ENCODE measurements at regions not wholly inside any gene's neighbourhood (a gene's known extent, or its start where the extent isn't known, plus 50 kb on each side); places are given as distances from the start of the nearest gene placed in this dataset.

DNA sequence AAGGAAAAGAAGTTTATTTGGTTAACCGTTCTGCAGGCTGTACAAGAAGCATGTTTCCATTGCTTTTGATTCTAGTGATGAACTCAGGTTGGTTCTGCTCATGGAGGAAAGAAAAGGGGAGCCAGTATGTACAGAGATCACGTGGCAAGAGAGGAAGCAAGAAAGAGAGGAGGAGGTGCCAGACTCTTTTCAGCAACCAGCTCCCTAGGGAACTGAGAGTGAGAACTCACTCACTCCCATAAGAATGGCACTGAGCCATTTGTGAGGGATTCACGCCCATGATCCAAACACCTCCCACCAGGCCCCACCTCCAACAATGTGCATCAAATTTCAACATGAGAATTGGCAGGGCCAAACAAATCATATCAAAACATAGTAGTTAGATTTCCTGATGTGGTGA lies 649.1 kb downstream of the EPM2A start:
- TF ChIP-seq USF1 (IDR thresholded peaks at IDR 0.05), result peak; percentile 75
- 0 out of 2 replicates have a peak, but pooled peaks have one; percentile 10 for TF ChIP-seq NFIC (IDR thresholded peaks at IDR 0.05)
- TF ChIP-seq REST (IDR thresholded peaks at IDR 0.05; ENCODE audit: low read depth), result no peak

DNA sequence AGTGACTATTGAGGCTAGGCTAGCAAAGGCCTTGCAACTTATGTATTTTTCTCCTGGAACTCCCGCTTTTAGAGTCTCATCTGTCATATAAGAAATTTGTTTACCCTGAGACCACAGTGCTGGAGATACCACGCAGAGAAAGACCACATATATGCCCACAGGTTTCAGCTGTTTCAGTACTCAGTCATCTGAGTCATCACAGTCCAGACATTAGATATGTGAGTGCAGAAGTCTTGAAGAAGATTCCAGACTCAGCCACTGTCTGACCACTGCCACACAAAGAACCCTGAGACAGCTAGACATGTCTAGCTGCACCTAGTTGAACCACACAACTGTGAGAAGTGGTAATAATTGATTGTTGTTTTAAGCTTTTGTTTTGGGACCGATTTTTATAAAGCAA lies 648.3 kb downstream of the EPM2A start:
- TF ChIP-seq TAF1 (IDR thresholded peaks at IDR 0.05; ENCODE audit: low read depth) (no peak), EP300 (IDR thresholded peaks at IDR 0.05; ENCODE audit: borderline replicate concordance) (no peak), YY1 (IDR thresholded peaks at IDR 0.05; ENCODE audit: low read depth) (no peak), REST (IDR thresholded peaks at IDR 0.05; ENCODE audit: low read depth) (no peak), CEBPB (IDR thresholded peaks at IDR 0.05) (no peak), TCF12 (IDR thresholded peaks at IDR 0.05; ENCODE audit: low read depth) (no peak), EGR1 (IDR thresholded peaks at IDR 0.05) (no peak), RAD21 (IDR thresholded peaks at IDR 0.05; ENCODE audit: low read depth) (no peak), CREB1 (IDR thresholded peaks at IDR 0.05; ENCODE audit: low read depth) (no peak), MAX (IDR thresholded peaks at IDR 0.05) (no peak), USF1 (IDR thresholded peaks at IDR 0.05) (no peak), NFIC (IDR thresholded peaks at IDR 0.05) (no peak), FOXM1 (IDR thresholded peaks at IDR 0.05; ENCODE audit: borderline replicate concordance, low read depth) (no peak), ZBTB7A (IDR thresholded peaks at IDR 0.05; ENCODE audit: low read depth) (no peak), TEAD4 (IDR thresholded peaks at IDR 0.05) (no peak)

DNA sequence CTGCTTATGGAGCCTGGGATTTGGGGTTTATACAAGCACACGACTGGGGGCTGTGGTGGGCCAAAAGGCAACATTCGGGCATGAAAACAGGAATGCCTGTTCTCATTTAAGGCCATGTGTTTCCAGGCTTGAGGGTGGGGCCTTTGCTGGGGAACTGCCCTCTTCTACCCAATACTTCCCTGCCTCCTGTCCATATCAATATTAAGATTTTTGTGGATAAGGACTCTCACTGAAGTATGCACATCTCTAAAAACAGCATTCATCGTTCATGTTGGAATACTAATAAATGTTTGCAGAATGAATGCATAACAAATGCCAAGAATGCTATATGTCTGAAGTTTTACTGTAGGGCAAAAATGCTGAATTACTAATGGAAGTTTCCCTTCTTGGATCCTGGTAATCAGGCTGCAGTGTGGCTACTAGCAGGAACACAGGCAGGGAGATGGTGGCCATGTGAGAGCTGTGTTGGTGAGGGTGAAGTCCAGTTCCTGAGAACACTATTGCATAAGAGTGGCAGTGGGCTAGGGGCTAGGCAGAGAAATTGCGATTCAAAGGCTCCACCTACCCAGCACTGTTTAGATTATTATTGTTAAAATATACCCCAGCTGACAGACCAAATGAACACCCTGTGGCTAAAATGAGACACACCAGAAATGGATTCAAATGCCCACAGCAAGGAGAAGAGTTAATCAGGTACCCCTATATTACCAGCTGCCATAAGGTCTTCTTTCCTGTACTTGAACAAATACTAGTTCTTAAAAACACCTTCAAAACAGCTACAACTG lies 644.3 kb downstream of the EPM2A start:
- TF ChIP-seq ZBTB7A (IDR thresholded peaks at IDR 0.05; ENCODE audit: low read depth) (no peak), TEAD4 (IDR thresholded peaks at IDR 0.05) (no peak), CREB1 (IDR thresholded peaks at IDR 0.05; ENCODE audit: low read depth) (no peak), CEBPB (IDR thresholded peaks at IDR 0.05) (no peak), EP300 (IDR thresholded peaks at IDR 0.05; ENCODE audit: borderline replicate concordance) (no peak), FOXM1 (IDR thresholded peaks at IDR 0.05; ENCODE audit: borderline replicate concordance, low read depth) (no peak), TCF12 (IDR thresholded peaks at IDR 0.05; ENCODE audit: low read depth) (no peak), USF1 (IDR thresholded peaks at IDR 0.05) (no peak), RAD21 (IDR thresholded peaks at IDR 0.05; ENCODE audit: low read depth) (no peak), TAF1 (IDR thresholded peaks at IDR 0.05; ENCODE audit: low read depth) (no peak), NFIC (IDR thresholded peaks at IDR 0.05) (no peak), EGR1 (IDR thresholded peaks at IDR 0.05) (no peak), REST (IDR thresholded peaks at IDR 0.05; ENCODE audit: low read depth) (no peak), MAX (IDR thresholded peaks at IDR 0.05) (no peak), YY1 (IDR thresholded peaks at IDR 0.05; ENCODE audit: low read depth) (no peak)

DNA sequence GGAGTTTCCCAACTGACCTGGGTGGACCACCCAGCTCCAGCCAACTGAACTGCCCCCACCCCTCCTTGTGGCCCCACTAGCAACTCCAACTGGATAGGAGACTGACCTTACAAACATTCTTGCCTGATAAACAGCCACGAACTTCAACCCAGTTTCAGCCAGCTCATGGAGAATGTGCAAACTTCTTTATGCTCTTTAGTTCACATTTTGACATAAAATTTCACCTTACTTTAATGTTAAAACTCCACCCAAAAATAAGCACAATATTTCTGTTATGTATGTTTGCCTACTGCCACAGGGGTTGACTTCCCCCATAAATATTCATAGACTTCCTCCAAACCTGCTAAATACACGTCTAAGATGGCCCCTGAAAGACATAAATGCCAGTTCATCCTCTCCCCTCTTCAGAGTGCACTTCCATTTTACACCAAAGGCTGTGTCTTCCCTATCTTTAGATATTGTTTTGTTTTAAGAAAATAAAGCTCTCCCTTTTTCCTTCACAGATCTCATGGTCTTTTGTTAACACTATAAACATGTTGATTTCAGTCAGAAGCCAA lies 643.7 kb downstream of the EPM2A start:
- no peak for TF ChIP-seq REST (IDR thresholded peaks at IDR 0.05; ENCODE audit: low read depth)
- TF ChIP-seq NFIC (IDR thresholded peaks at IDR 0.05), result no peak
- no peak for TF ChIP-seq MAX (IDR thresholded peaks at IDR 0.05)
- no peak for TF ChIP-seq USF1 (IDR thresholded peaks at IDR 0.05)
- no peak for TF ChIP-seq YY1 (IDR thresholded peaks at IDR 0.05; ENCODE audit: low read depth)
